ENCODE measurements at regions not wholly inside any gene's neighbourhood (a gene's known extent, or its start where the extent isn't known, plus 50 kb on each side); places are given as distances from the start of the nearest gene placed in this dataset.

DNA sequence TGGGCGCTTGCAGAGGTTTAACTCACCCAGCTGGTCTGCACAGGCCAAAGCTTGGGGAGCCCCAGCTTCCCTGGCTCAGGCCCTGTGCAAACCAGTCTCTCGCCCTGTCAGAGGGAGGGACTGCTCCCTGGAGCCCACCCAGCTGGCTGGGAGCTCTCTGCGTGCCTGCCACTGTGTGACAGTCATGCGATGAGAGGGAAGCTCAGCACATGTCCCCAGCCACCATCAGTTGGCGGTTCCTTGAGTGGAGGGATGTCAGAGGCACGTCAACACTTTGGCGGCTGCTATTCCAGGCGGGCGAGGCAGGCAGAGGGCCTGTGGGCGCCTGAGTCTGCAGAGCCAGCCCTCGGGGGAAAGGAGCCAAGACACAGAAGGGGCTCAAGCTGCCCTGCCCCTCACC lies 324.6 kb downstream of the UACA start:
- peaks cover 22% of the 10 kb centered on the region for H3K4me1 ChIP-seq (ENCODE audit: insufficient read depth)
- no peaks in the 10 kb centered on the region for H3K9me2 ChIP-seq (replicated peaks; ENCODE audit: insufficient read depth)
- no peak overlapping the region for H3K27ac ChIP-seq
- 83% methylated on average over 11 of the region's 11 CpGs for WGBS (ENCODE audit: low lambda C conversion rate, missing lambda C conversion rate)
- no peak overlapping the region for H2AFZ ChIP-seq
- H3K36me3 ChIP-seq (replicated peaks; ENCODE audit: insufficient read depth, low read depth), result no peaks in the 10 kb centered on the region
- H3K4me3 ChIP-seq, result no peak overlapping the region
- H3K4me2 ChIP-seq, result no peak overlapping the region
- no peaks in the 10 kb centered on the region for H3K79me2 ChIP-seq
- TF ChIP-seq EZH2phosphoT487 (IDR thresholded peaks at IDR 0.05; ENCODE audit: low read depth, severe bottlenecking, unreplicated experiment) (no peak), EZH2 (IDR thresholded peaks at IDR 0.05; ENCODE audit: borderline replicate concordance) (no peak)
- TF ChIP-seq, protein P1, sequence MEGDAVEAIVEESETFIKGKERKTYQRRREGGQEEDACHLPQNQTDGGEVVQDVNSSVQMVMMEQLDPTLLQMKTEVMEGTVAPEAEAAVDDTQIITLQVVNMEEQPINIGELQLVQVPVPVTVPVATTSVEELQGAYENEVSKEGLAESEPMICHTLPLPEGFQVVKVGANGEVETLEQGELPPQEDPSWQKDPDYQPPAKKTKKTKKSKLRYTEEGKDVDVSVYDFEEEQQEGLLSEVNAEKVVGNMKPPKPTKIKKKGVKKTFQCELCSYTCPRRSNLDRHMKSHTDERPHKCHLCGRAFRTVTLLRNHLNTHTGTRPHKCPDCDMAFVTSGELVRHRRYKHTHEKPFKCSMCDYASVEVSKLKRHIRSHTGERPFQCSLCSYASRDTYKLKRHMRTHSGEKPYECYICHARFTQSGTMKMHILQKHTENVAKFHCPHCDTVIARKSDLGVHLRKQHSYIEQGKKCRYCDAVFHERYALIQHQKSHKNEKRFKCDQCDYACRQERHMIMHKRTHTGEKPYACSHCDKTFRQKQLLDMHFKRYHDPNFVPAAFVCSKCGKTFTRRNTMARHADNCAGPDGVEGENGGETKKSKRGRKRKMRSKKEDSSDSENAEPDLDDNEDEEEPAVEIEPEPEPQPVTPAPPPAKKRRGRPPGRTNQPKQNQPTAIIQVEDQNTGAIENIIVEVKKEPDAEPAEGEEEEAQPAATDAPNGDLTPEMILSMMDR (IDR thresholded peaks at IDR 0.05; ENCODE audit: poor library complexity), result no peak
- H4K20me1 ChIP-seq (ENCODE audit: insufficient read depth, poor library complexity, severe bottlenecking), result no peaks in the 10 kb centered on the region
- peaks cover 2% of the 10 kb centered on the region for H3K27me3 ChIP-seq
- no peak for DNase-seq (ENCODE audit: low spot score)
- no peaks in the 10 kb centered on the region for H3K9me3 ChIP-seq (ENCODE audit: low read depth)

DNA sequence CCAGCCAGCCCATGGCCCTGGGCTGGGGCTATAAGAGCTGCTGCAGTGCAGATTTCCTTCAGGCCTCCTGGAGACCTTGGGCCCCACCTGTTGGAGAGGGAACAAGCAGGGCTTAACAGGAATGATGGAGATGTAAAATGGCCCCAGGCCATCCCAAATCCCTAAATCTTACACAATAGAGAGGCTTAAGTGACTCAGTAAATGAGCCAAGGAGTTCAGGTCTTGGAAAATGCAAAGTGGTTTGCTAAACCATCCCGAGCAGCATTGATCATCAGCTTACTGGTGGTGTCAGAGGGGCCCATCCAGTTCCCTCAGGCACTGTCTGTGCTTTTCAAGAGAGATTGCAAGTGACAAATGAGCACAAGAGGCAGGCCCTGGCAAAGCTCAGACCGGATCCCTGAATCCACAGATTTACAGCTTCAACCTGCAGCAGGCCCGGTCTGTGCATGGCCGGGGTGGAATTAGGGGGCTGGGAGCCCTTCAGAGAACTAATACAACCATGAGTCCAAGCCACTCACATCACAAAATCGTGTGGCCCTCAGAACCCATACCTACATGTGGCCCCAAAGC lies 325.4 kb downstream of the UACA start:
- no peak overlapping the region for H3K27ac ChIP-seq
- no peak overlapping the region for H3K4me2 ChIP-seq
- H3K4me3 ChIP-seq, result no peak overlapping the region
- peaks cover 2% of the 10 kb centered on the region for H3K27me3 ChIP-seq
- WGBS (ENCODE audit: low lambda C conversion rate, missing lambda C conversion rate), result 68% methylated on average over 5 of the region's 5 CpGs
- DNase-seq (ENCODE audit: low spot score), result no peak
- H3K79me2 ChIP-seq, result no peaks in the 10 kb centered on the region
- no peak overlapping the region for H2AFZ ChIP-seq
- no peaks in the 10 kb centered on the region for H4K20me1 ChIP-seq (ENCODE audit: insufficient read depth, poor library complexity, severe bottlenecking)
- peaks cover 22% of the 10 kb centered on the region for H3K4me1 ChIP-seq (ENCODE audit: insufficient read depth)
- TF ChIP-seq, protein P1 (IDR thresholded peaks at IDR 0.05; ENCODE audit: poor library complexity), result no peak
- TF ChIP-seq EZH2phosphoT487 (IDR thresholded peaks at IDR 0.05; ENCODE audit: low read depth, severe bottlenecking, unreplicated experiment) (no peak), EZH2 (IDR thresholded peaks at IDR 0.05; ENCODE audit: borderline replicate concordance) (no peak)
- no peaks in the 10 kb centered on the region for H3K9me2 ChIP-seq (replicated peaks; ENCODE audit: insufficient read depth)
- H3K36me3 ChIP-seq (replicated peaks; ENCODE audit: insufficient read depth, low read depth), result no peaks in the 10 kb centered on the region
- no peaks in the 10 kb centered on the region for H3K9me3 ChIP-seq (ENCODE audit: low read depth)

DNA sequence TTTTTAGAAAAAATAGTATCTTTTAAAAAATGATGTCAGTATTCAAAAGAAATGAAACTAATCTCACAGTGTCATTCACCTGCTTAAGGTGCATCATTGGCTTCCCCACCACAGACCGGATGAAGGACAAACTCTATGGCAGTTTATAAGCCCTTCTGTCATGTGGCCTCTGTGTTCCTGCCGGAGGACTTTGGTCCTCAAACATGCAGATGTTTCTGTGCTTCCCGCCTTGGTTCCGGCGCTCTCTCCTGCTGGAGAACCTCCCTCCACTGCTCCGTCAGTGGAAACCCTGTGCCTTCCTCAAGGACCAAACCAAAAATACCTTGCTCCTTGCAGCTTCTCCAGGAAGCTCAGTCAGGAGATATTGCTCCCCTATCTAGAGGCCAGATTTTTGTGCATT lies 326.3 kb downstream of the UACA start:
- no peaks in the 10 kb centered on the region for H3K9me2 ChIP-seq (replicated peaks; ENCODE audit: insufficient read depth)
- H4K20me1 ChIP-seq (ENCODE audit: insufficient read depth, poor library complexity, severe bottlenecking), result no peaks in the 10 kb centered on the region
- H3K4me3 ChIP-seq, result no peak overlapping the region
- no peak overlapping the region for H2AFZ ChIP-seq
- H3K4me2 ChIP-seq, result no peak overlapping the region
- DNase-seq (ENCODE audit: low spot score), result peak; percentile 56
- peaks cover 2% of the 10 kb centered on the region for H3K27me3 ChIP-seq
- TF ChIP-seq EZH2 (IDR thresholded peaks at IDR 0.05; ENCODE audit: borderline replicate concordance) (no peak), EZH2phosphoT487 (IDR thresholded peaks at IDR 0.05; ENCODE audit: low read depth, severe bottlenecking, unreplicated experiment) (no peak)
- TF ChIP-seq, protein P1 (IDR thresholded peaks at IDR 0.05; ENCODE audit: poor library complexity), result no peak
- no peaks in the 10 kb centered on the region for H3K36me3 ChIP-seq (replicated peaks; ENCODE audit: insufficient read depth, low read depth)
- peaks cover 22% of the 10 kb centered on the region for H3K4me1 ChIP-seq (ENCODE audit: insufficient read depth)
- no peak overlapping the region for H3K27ac ChIP-seq
- no peaks in the 10 kb centered on the region for H3K79me2 ChIP-seq
- WGBS (ENCODE audit: low lambda C conversion rate, missing lambda C conversion rate), result 72% methylated on average over 6 of the region's 6 CpGs
- no peaks in the 10 kb centered on the region for H3K9me3 ChIP-seq (ENCODE audit: low read depth)

Data from hepatocyte (in vitro differentiated cells).